IMR-90 (cell line): ENCODE measurements at regions not wholly inside any gene's neighbourhood (a gene's known extent, or its start where the extent isn't known, plus 50 kb on each side); places are given as distances from the start of the nearest gene placed in this dataset.

Source experiments
- ATAC-seq: fragments of 200-7000 bp; cut with Tn5 transposase; 2 replicates; pipeline ENCODE4 v1.9.1; 2020; ENCODE audit warnings: low read depth, mild to moderate bottlenecking, moderate library complexity
- BruUV-seq: library from RNA; stranded (reverse); fragments of 400-500 nt; replicated peaks from 2 replicates; lab custom pipeline; 2021; lab: Mats Ljungman, UMichigan
- CTCF ChIA-PET: fragments of 300-600 bp; formaldehyde crosslinking; extraction: SDS; loops from one replicate; lab custom pipeline; 2021; ENCODE audit warnings: antibody characterized with exemption; lab: Yijun Ruan, JAX
- POLR2A ChIA-PET: fragments of 300-600 bp; sonication (Branson Sonifier 250); formaldehyde crosslinking; loops from one replicate; lab custom pipeline; 2022; ENCODE audit warnings: antibody characterized with exemption; ENCODE audit not compliant: unreplicated experiment; lab: Charles Lee
- DNase-seq: peaks from one replicate; pipeline ENCODE4 v3.0.0; 2013
- H2AFZ ChIP-seq: replicated peaks from 2 replicates; pipeline ENCODE3; 2013; ENCODE audit warnings: low read length, mild to moderate bottlenecking; ENCODE audit not compliant: poor library complexity
- H2AK5ac ChIP-seq: 2 replicates; pipeline ENCODE4 v1.6.1; 2013; ENCODE audit warnings: low read depth, low read length, inconsistent platforms
- H2AK9ac ChIP-seq: replicated peaks from 2 replicates; pipeline ENCODE3; 2013; ENCODE audit warnings: mild to moderate bottlenecking, low read depth, low read length, moderate library complexity; ENCODE audit not compliant: poor library complexity
- H2BK120ac ChIP-seq: 2 replicates; pipeline ENCODE4 v1.6.1; 2013; ENCODE audit warnings: low read depth, low read length, inconsistent platforms
- H2BK15ac ChIP-seq: 3 replicates; pipeline ENCODE4 v1.6.1; 2013; ENCODE audit warnings: low read depth, low read length, inconsistent platforms
- H2BK20ac ChIP-seq: 2 replicates; pipeline ENCODE4 v1.6.1; 2013; ENCODE audit warnings: low read depth, mild to moderate bottlenecking, inconsistent platforms, low read length, moderate library complexity
- H2BK5ac ChIP-seq: 2 replicates; pipeline ENCODE4 v1.6.1; 2013; ENCODE audit warnings: mild to moderate bottlenecking, low read depth, low read length, inconsistent platforms; ENCODE audit not compliant: poor library complexity, severe bottlenecking
- H3K14ac ChIP-seq: replicated peaks from 2 replicates; pipeline ENCODE4 v1.6.1; 2013; ENCODE audit warnings: low read depth, low read length, inconsistent platforms
- H3K18ac ChIP-seq: 2 replicates; pipeline ENCODE4 v1.6.1; 2013; ENCODE audit warnings: low read depth, low read length, control low read depth
- H3K23ac ChIP-seq: 2 replicates; pipeline ENCODE4 v1.6.1; 2013; ENCODE audit warnings: low read depth, low read length, inconsistent platforms
- H3K27ac ChIP-seq: 2 replicates; pipeline ENCODE4 v1.5.1; 2013; ENCODE audit warnings: mild to moderate bottlenecking, control low read depth, low read length; ENCODE audit not compliant: insufficient read depth
- H3K27me3 ChIP-seq: 2 replicates; pipeline ENCODE4 v1.6.1; 2013; ENCODE audit warnings: low read length; ENCODE audit not compliant: control insufficient read depth, insufficient read depth
- H3K36me3 ChIP-seq: 2 replicates; pipeline ENCODE4 v1.6.1; 2013; ENCODE audit warnings: low read length, mixed read lengths; ENCODE audit not compliant: control insufficient read depth, insufficient read depth
- H3K4ac ChIP-seq: 2 replicates; pipeline ENCODE4 v1.6.1; 2013; ENCODE audit warnings: low read depth, low read length, inconsistent platforms
- H3K4me1 ChIP-seq: 2 replicates; pipeline ENCODE4 v1.6.1; 2013; ENCODE audit warnings: low read length, mixed read lengths; ENCODE audit not compliant: control insufficient read depth, insufficient read depth
- H3K4me2 ChIP-seq: 2 replicates; pipeline ENCODE4 v1.6.1; 2013; ENCODE audit warnings: low read depth, mild to moderate bottlenecking, control low read depth, low read length, moderate library complexity
- H3K4me3 ChIP-seq: 2 replicates; pipeline ENCODE4 v1.5.1; 2013; ENCODE audit warnings: low read depth, mild to moderate bottlenecking, control low read depth, low read length, moderate library complexity; ENCODE audit not compliant: insufficient read depth
- H3K56ac ChIP-seq: 2 replicates; pipeline ENCODE4 v1.6.1; 2013; ENCODE audit warnings: low read length, inconsistent platforms; ENCODE audit not compliant: insufficient read depth; ENCODE audit errors: extremely low read depth
- H3K79me1 ChIP-seq, 2 experiments: 2 replicates each; pipeline ENCODE4 v1.6.1; 2013; ENCODE audit warnings: low read length in 2 of 2, inconsistent platforms in 1 of 2, low read depth in 1 of 2
- H3K9ac ChIP-seq: 2 replicates; pipeline ENCODE4 v1.6.1; 2013; ENCODE audit warnings: low read depth, low read length, control low read depth
- H3K9me1 ChIP-seq: 2 replicates; pipeline ENCODE4 v1.6.1; 2013; ENCODE audit warnings: low read length, inconsistent platforms; ENCODE audit not compliant: insufficient read depth
- H3K9me3 ChIP-seq: 2 replicates; pipeline ENCODE4 v1.6.1; 2013; ENCODE audit warnings: low read length; ENCODE audit not compliant: control insufficient read depth, insufficient read depth
- H4K20me1 ChIP-seq: 2 replicates; pipeline ENCODE4 v1.6.1; 2013; ENCODE audit warnings: low read length, inconsistent platforms; ENCODE audit not compliant: insufficient read depth
- H4K5ac ChIP-seq: 2 replicates; pipeline ENCODE4 v1.6.1; 2013; ENCODE audit warnings: mild to moderate bottlenecking, low read depth, low read length, control low read depth
- H4K8ac ChIP-seq, 2 experiments: 2 replicates each; pipeline ENCODE4 v1.6.1; 2013; ENCODE audit warnings: low read depth in 2 of 2, low read length in 2 of 2, control low read depth in 1 of 2, inconsistent platforms in 1 of 2
- H4K91ac ChIP-seq: 2 replicates; pipeline ENCODE4 v1.6.1; 2013; ENCODE audit warnings: low read depth, low read length, inconsistent platforms; ENCODE audit not compliant: insufficient read depth
- BHLHE40 ChIP-seq: fragments of 150-350 bp; IDR thresholded peaks from 2 replicates; pipeline ENCODE4 v1.6.1; 2016; ENCODE audit warnings: mild to moderate bottlenecking, low read depth, low read length
- CEBPB ChIP-seq: IDR thresholded peaks from 2 replicates; pipeline ENCODE4 v1.6.1; 2012; ENCODE audit warnings: low read depth, low read length, improper control_type of control experiment
- CHD1 ChIP-seq: IDR thresholded peaks from 2 replicates; pipeline ENCODE4 v1.6.1; 2012; ENCODE audit warnings: low read depth, low read length, improper control_type of control experiment
- CTCF ChIP-seq: conservative IDR thresholded peaks from 2 replicates; pipeline ENCODE4 v1.5.1; 2012; ENCODE audit warnings: mild to moderate bottlenecking, low read depth, low read length, improper control_type of control experiment
- FOS ChIP-seq: fragments of 150-350 bp; IDR thresholded peaks from 2 replicates; pipeline ENCODE4 v1.6.1; 2016; ENCODE audit warnings: low read depth, low read length
- MAFK ChIP-seq: IDR thresholded peaks from 2 replicates; pipeline ENCODE4 v1.6.1; 2012; ENCODE audit warnings: low read depth, low read length, improper control_type of control experiment
- MXI1 ChIP-seq: IDR thresholded peaks from 2 replicates; pipeline ENCODE4 v1.6.1; 2012; ENCODE audit warnings: low read depth, mild to moderate bottlenecking, low read length, moderate library complexity, borderline replicate concordance
- NFE2L2 ChIP-seq: fragments of 150-350 bp; IDR thresholded peaks from 2 replicates; pipeline ENCODE4 v1.6.1; 2016; ENCODE audit warnings: low read depth, mild to moderate bottlenecking, low read length
- POLR2A ChIP-seq: IDR thresholded peaks from 2 replicates; pipeline ENCODE4 v1.6.1; 2012; ENCODE audit warnings: mild to moderate bottlenecking, low read depth, low read length
- RAD21 ChIP-seq: IDR thresholded peaks from 2 replicates; pipeline ENCODE4 v1.6.1; 2012; ENCODE audit warnings: low read length, improper control_type of control experiment
- RFX5 ChIP-seq: IDR thresholded peaks from 2 replicates; pipeline ENCODE4 v1.8.0; 2012; ENCODE audit warnings: low read depth, mild to moderate bottlenecking, low read length, moderate library complexity
- SMC3 ChIP-seq: fragments of 150-350 bp; IDR thresholded peaks from 2 replicates; pipeline ENCODE4 v1.6.1; 2016; ENCODE audit warnings: low read depth, mild to moderate bottlenecking, antibody characterized with exemption, low read length, moderate library complexity
- WGBS, 2 experiments: methylation state at CpG; one replicate each; pipeline versions ENCODE4 v1.1.5 to v1.1.7; 2013; ENCODE audit warnings: missing lambda C conversion rate in 2 of 2; ENCODE audit not compliant: insufficient read length in 1 of 2; ENCODE audit errors: extremely low coverage in 2 of 2; 5-methylcytosine and 5-hydroxymethylcytosine counted together
- dilution Hi-C: fragments of 300-500 bp; cut with HindIII; formaldehyde crosslinking; loops from one replicate; pipeline ENCODE4 v1.14.3; 2018; ENCODE audit warnings: low sequenced_read_pairs; ENCODE audit not compliant: unreplicated experiment
- in situ Hi-C: fragments of 300-500 bp; cut with MboI; formaldehyde crosslinking; loops from 3 replicates; pipeline ENCODE4 v1.14.3; 2019; ENCODE audit warnings: low sequenced_read_pairs, inconsistent platforms, mixed read lengths
- intact Hi-C: fragments of 100-400 bp; cut with micrococcal nuclease; formaldehyde crosslinking; loops from 2 replicates; pipeline ENCODE4 v1.10.0; 2022
- TF ChIP-seq, protein P1 (sequence below): fragments of 150-350 bp; IDR thresholded peaks from 2 replicates; pipeline ENCODE4 v1.6.1; 2016; ENCODE audit warnings: low read depth, mild to moderate bottlenecking, low read length, moderate library complexity, borderline replicate concordance

GRCh38 chr10:75347186-75347585 is 54.4 kb downstream of the ZNF503 start:
- H2BK20ac ChIP-seq: no peak overlapping the region
- TF ChIP-seq RFX5 (no peak), FOS (no peak), RAD21 (no peak), NFE2L2 (no peak), CHD1 (no peak), MAFK (no peak), SMC3 (no peak), CTCF (no peak), POLR2A (no peak), CEBPB (no peak), MXI1 (no peak), BHLHE40 (no peak)
- TF ChIP-seq, protein P1, sequence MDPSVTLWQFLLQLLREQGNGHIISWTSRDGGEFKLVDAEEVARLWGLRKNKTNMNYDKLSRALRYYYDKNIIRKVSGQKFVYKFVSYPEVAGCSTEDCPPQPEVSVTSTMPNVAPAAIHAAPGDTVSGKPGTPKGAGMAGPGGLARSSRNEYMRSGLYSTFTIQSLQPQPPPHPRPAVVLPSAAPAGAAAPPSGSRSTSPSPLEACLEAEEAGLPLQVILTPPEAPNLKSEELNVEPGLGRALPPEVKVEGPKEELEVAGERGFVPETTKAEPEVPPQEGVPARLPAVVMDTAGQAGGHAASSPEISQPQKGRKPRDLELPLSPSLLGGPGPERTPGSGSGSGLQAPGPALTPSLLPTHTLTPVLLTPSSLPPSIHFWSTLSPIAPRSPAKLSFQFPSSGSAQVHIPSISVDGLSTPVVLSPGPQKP: no peak
- no peak overlapping the region for H3K4ac ChIP-seq
- H3K9me3 ChIP-seq: peaks cover 4% of the 10 kb centered on the region
- H2AFZ ChIP-seq: peak overlapping the region; percentile 17
- no peaks in the 10 kb centered on the region for H3K36me3 ChIP-seq
- BruUV-seq: no TSS peak
- H3K4me1 ChIP-seq: no peaks in the 10 kb centered on the region; the same call in 1 of the 2 replicates
- no peak overlapping the region for H3K56ac ChIP-seq
- no peak overlapping the region for H4K91ac ChIP-seq
- H3K9me1 ChIP-seq: peaks cover 8% of the 10 kb centered on the region; the same call in 1 of the 2 replicates
- no peak overlapping the region for H2BK5ac ChIP-seq
- H4K5ac ChIP-seq: no peak overlapping the region
- ATAC-seq (no peak), DNase-seq (no peak)
- no peak overlapping the region for H3K18ac ChIP-seq
- ChIA-PET POLR2A (no interaction called here), CTCF (no interaction called here)
- H2AK5ac ChIP-seq: no peak overlapping the region
- dilution Hi-C loops: no loop called here
- intact Hi-C loops: no loop called here
- H2AK9ac ChIP-seq: no peak overlapping the region
- H4K20me1 ChIP-seq: no peaks in the 10 kb centered on the region
- in situ Hi-C loops: no loop called here
- H3K9ac ChIP-seq: no peak overlapping the region
- no peak overlapping the region for H3K27ac ChIP-seq
- H3K4me3 ChIP-seq: no peak overlapping the region
- WGBS, 2 experiments: 40% methylated on average over 3 of the region's 8 CpGs; no CpG with 5 or more reads in 1 of the 2 experiments
- H4K8ac ChIP-seq: no peak overlapping the region
- H3K79me1 ChIP-seq: no peaks in the 10 kb centered on the region
- H2BK15ac ChIP-seq: no peak overlapping the region; the same call in 2 of the 3 replicates
- peaks cover 12% of the 10 kb centered on the region for H3K27me3 ChIP-seq
- H3K23ac ChIP-seq: no peak overlapping the region
- no peak overlapping the region for H3K4me2 ChIP-seq
- no peak overlapping the region for H2BK120ac ChIP-seq
- no peak overlapping the region for H3K14ac ChIP-seq
